Medulla oblongata (tissue), 1 donor: ENCODE measurements at regions not wholly inside any gene's neighbourhood (a gene's known extent, or its start where the extent isn't known, plus 50 kb on each side); places are given as distances from the start of the nearest gene placed in this dataset.
"Not testable (repeated sequence)": the region's sequence is repeated elsewhere in the genome, so short reads cannot be mapped to it uniquely, and the experiment has no call there.

Experiments used
- DNase-seq: peaks from one replicate; pipeline ENCODE4 v3.0.0-alpha.2; 2015; ENCODE audit errors: extremely low spot score

DNA sequence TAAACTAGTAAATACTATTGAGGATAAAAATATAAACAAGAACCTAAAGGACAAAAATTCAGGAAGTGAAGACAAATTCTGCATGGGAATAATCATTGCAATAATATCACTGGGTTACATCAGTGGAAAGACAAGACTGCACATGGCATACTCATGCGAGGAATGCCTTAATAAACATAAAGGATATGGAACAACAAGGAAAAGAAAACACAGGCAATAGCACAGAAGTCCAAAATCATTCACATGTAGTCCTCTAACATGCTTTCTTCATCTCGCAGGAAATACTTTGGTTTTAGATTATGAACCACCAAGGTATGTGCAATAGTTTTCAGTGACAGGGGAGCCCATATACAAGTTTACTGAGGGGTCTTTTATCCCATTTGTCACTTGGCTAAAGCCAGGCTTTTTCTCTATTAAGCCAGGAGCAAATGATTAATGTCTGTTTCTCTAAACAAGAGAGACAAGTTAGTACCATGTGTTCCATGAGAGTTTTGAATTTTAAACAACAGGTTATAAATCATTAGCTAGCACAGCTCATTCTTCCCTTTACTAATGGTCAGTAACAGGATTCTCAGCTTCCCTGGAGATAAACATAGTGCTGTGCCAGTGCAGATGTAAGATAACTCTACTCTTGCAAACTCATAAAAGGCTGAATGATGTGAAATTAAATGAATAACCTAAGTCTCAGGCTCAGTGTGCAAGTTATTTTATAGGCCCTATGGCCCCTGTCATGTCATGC lies 353.6 kb upstream of the FSIP2 start:
- DNase-seq: no peak

DNA sequence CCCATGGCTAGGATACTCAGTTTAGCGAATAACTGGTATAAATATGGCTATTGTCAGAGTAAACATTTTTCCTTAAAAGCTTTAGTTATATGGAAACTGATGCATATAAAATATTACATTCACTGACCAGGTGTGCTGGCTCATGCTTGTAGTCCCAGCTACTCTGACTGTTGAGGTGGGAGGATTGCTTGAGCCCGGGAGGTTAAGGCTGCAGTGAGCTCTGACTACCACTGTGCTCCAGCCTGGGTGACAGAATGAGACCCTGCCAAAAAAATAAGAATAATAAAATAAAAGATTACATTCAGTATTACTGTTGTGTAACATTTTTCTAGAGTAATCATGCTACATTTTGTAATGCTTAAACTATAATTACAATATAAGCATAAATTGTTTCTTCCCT lies 350.4 kb upstream of the FSIP2 start:
- DNase-seq: no peak

DNA sequence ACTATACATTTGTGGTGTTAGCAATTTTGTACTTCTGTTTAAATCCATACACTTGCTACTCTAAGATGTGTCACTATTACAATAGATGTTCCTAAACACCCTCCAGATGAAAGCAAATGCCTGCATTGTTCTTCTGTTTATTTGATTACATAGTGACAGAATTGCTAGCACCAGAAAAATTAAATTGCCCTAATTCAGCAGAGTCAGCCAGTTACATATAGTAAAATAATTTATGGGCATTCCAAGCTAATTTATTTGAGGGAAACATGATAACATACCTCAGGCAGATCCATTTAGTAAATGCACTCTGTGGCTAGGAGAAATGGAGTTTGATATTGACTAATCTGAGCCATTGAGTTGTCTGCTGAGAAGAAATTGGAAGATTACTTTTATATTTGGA lies 347.1 kb upstream of the FSIP2 start:
- DNase-seq: no peak

DNA sequence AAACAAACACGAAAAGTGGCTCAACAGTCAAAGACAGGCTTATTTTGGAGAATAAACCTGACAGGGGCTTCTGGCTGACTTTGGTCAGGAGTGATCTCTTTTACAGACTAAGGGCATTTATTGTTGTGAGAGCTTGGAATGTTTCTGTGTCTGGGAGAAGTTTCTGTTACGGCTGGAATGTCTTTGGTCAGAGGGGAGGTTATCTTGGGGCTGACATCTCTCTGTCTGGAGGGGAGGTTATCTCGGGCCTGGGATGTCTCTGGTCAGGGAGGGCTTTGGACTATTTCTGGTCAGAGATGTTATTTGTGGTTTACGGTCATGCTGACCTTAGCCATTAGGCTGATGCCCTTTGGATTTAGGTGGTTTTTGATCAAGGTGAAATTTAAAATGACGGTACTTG lies 345.5 kb upstream of the FSIP2 start:
- no peak for DNase-seq

DNA sequence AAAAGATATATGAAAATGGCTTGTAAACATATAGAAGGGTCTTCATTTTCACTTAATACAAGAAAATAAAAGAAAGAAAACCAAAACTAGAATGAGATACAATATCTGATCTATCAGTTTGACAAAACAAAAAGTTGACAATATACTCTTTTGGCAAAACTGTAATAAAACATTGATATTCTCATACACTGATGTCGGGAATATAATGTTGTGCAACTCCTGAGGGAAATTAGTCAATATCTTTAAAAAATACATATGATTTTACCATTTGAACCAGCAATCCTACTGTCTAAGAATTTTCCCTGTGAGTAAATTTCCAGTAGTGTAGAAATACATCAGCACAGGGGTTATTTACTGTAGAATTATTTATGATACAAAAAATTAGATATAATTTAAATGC lies 336.1 kb upstream of the FSIP2 start:
- DNase-seq: no peak

DNA sequence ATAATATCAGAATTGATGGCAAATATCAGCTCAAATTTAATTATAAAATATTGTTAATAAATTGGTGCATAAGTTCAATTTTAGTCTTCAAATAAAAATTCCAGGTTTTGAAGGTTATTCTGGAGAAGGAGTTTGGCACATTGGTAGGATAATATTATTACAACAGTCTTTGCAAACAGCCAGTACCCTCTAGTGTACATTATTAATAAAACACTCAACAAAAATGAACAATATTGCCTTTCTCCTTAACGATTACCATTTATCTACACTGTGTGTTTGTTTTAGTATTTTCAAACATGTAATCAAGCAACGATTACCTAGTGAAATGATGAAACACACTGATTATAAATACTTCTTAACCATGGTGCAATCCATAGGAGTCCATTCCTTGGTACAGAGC lies 334.0 kb upstream of the FSIP2 start:
- DNase-seq: no peak

DNA sequence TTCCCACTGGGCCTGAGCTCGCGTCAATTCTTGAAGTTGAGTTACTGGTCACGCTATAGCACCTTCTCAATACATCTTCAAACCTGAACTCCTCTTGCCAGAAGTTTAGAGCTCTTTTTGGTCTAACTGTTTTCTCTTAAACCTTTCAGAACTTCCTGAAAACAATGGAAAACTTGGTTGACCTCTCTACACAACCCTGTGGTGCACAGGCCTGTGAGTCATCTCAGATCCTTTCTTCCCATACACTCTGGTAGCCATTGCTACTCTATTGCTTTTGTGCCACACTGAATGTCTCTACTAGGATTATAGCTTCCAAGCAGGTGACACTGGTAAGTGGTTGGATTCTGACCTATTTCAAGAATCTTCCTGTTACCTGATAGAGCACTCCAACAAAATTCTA lies 321.5 kb upstream of the FSIP2 start:
- DNase-seq: no peak

DNA sequence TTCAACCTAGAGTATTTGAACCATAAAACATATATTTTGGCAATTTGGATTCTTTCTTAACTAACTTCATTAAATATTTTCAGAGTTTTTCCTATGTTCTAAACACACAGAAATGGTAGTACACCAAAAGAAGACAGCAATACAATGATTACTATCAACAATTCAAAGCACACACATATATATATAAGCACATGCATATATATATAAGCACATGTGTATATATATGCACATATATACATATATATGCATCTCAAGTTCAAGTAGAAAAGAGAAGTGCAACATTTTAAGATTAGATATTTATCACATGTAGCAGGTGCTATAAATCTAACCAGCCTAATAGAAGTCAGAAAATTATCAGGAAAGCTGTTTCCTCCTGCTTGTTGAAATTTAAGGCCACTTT lies 320.9 kb upstream of the FSIP2 start:
- no peak for DNase-seq

DNA sequence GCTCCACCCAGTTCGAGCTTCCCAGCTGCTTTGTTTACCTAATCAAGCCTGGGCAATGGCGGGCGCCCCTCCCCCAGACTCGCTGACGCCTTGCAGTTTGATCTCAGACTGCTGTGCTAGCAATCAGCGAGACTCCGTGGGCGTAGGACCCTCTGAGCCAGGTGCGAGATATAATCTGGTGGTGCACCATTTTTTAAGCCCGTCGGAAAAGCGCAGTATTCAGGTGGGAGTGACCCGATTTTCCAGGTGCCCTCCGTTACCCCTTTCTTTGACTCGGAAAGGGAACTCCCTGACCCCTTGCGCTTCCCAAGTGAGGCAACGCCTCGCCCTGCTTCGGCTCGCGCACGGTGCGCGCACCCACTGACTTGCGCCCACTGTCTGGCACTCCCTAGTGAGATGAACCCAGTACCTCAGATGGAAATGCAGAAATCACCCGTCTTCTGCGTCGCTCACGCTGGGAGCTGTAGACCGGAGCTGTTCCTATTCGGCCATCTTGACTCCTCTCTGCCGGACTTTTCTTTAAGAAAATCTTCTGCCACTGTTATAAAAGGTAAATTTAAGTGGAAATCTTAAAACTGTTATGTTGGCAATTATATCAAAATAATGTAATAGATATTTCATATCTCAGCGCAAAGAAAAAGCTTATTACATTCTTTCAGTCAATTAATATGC lies 313.5 kb upstream of the FSIP2 start:
- DNase-seq: not testable (repeated sequence)

DNA sequence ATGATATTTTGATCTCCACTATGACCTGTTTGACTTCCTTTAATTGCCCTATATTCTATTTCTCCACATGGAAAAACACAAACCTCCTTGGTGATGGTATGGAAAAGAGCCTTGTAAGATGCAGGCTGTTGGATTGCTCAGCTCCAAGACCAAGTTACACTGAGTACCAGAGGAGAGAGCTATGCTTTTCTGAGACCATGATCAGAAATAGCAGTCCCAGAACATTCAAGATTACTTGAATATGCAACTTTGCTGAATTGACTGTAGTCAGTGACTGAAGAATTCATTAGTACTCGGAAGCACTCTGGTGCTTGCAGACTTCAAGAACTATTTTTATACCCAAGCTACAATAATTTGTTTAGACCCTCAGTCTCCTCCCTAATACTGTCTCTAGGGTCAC lies 310.6 kb upstream of the FSIP2 start:
- no peak for DNase-seq

DNA sequence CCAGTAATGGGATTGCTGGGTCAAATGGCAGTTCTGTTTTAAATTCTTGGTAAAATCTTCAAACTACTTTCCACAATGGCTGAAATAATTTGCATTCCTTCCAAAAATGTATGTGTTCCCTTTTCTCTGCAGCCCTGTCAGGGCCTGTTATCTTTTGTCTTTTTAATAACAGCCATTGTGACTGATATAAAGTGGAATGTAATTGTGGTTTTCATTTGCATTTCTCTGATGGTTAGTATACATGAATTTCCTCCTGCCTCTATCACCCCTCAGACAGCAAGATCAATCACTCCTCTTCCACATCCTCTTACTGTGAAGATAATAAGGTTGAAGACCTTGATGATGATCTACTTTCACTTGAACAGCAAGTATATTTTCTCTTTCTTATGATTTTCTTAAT lies 304.8 kb upstream of the FSIP2 start:
- DNase-seq: no peak

DNA sequence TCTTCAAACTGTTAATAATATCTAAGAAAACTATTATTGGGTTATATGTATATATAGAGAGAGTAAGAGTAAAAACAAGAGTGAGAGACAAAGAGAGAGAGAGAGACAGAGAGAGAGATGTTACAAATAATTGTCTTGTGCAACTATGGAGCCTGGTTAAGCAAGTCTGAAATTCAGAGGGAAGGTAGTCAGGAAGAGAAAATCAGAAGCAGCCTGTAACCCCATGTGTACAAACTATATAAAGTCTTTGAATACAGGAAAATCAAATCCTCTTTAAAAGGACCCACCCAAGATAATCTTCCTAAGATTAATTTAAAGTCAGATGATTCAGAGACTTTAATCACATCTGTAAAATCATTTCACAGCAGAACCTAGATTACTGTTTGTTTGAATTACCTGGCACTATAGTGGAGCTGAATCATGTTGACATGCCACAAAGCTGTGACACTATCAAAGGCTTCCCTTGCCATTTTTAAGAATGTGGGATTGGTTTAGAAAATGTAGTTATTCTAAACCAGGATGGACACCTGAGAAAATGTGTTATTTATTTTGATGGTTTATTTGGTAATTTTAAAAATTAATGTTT lies 301.7 kb upstream of the FSIP2 start:
- no peak for DNase-seq

DNA sequence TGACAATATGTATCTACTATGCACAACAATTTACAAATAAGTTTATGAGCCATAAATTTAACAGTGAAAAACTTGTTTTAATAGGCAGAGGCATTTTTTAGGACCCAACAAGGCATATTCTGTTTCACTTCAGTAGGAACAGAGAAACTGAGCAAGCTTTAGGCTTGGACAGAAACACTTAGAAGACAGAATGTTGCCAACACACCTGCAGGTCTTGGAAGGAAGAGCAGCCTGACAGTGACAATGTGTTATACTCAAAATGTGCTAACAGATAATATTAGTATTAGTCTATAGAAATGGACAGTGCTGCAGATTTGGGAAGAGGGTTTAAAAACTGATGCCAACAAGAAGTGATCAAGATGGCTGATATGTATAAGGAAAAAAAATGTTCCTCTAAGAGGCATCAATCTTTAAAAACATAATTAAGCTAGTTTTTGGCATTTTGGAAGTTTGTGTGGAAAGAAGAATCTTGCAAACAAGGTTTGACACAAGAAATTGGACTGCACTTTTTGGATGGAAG lies 297.1 kb upstream of the FSIP2 start:
- no peak for DNase-seq

DNA sequence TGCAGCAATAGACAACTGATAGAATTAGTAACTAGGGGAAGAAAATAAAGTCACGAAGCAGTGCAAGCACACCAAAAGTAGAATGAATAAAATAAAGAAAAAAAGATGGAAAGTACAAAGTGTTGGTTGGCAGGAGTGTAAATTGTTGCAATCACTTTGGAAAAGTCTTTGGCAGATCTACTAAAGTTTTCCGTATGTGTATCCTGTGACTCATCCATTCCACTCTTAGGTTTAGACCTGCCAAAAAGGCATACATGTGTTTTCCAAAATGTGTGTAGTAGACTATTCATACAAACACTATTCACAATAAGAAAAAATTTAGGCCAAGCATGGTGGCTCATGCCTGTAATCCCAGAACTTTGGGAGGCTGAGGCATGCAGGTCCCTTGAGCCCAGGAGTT lies 282.1 kb upstream of the FSIP2 start:
- no peak for DNase-seq

DNA sequence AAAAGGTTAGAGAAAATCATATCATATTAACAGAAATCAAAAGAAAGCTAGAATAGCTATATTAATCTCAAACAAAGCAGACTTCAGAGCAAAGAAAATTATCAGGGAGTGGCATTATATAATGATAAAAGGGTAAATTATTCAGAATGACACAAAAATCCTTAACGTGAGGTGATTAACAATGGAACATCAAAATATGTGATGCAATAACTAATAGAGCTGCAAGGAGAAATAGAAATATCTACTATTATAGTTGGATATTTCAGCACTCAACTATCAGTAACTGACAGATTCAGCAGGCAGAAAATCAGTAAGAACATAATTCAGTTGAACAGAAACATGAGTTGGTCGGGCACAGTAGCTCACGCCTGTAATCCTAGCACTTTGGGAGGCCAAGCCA lies 275.1 kb upstream of the FSIP2 start:
- DNase-seq: no peak

DNA sequence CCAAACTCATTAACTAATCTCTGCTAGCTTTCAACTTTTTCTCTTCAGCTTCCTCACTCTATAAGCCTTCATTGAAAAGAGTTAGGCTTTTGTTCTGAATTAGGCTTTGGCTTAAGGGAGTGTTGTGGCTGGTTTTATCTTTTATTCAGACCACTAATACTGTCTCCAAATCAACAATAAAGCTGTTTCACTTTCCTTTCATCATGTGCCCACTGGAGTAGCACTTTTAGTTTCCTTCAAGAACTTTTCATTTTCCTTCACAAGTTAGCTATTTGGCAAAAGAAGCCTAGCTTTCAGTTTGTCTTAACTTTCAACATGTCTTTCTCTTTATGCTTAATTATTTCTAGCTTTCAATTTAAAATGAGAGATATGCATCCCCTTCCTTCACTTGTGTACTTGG lies 271.7 kb upstream of the FSIP2 start:
- no peak for DNase-seq

DNA sequence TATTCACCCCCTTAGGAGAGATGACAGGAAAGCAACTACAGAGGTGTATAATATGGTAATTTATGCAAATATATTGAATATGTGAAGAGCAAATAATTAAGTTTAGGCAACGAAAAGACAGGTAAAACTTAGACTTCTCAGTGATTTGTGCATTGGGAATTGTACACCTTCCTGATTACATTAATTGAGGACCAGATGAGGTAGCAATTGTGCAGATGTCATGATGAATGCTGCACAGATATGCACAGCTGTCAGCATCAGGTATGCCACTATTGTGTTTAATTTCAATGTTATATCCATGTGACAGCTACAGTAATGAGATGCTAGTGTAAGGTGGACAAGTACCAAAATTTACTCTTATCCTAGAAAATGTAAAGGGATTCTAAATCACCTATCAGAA lies 267.2 kb upstream of the FSIP2 start:
- no peak for DNase-seq

DNA sequence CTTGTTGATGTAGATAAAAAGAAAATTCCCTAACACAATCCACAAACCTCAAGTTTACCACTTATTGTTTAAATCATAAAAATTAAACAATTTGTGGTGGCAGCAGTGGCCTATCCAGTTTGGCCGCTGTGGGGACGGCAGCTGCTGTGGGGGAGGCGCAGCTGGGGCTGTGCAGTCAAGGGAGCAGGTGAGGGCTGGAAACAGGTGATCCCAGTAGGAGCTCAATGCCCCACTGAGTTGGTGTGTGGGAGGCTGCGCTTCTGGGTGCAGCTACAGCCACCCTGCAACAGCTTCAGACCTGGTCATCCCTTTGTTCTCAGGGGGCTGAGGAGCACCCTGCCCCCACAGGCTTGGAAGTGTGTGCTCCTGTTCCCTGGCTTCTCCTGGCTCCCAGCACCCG lies 266.0 kb upstream of the FSIP2 start:
- no peak for DNase-seq

DNA sequence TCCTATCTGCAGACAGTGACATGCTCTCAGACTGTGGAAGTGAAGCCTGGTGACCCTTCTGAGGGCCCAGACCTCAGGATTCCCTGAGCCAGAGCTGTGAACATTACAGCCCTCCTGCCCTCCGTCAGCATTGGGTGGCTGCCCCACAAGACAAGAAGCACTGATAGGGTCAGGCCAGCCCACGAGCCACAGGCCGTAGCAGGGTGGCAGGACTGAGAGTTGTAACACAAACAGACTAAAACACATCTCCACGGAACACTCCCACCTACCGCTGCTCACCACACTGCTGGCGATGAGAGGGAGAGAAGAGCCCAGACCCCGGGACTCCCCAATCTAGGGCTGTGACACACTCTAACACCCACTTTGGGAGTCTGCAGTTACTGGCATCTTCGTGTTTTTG lies 264.8 kb upstream of the FSIP2 start:
- no peak for DNase-seq

DNA sequence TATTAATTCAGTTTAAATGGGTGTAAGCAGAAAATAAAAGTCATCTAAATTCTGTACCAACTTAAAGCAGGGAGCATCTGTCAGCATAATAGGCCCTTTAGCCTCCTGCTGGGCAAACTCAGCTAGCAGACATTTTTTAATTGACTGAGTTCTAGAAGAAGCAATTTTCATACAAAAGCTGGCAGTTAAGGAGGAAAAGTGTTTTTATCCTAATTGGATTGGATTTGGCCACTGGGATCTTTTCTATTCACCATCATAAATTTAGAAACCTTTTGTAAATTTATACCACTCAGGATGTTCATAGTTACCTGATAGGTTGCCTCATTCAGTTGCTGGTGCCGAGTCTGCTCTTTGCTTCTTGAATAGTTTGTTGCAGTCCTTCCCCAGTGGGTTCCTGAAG lies 262.7 kb upstream of the FSIP2 start:
- no peak for DNase-seq

DNA sequence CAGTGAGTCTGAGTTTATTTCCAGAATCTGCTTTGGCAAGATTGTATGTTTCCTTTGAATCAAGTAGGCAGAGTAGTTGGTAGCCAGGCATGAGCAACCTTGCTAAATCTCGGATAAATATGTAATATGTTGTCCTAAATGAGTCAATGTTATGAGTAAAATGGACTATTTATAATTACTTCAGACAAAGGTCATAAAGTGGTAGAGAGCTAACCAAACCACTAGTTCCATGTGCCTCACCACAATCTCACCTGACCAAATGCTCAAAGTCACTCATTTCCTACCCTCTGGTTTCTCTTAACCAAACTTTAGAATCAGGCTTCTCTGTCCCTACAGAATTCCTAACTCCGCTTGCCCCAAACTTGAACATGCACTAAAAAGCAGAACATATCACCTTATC lies 261.2 kb upstream of the FSIP2 start:
- DNase-seq: no peak

DNA sequence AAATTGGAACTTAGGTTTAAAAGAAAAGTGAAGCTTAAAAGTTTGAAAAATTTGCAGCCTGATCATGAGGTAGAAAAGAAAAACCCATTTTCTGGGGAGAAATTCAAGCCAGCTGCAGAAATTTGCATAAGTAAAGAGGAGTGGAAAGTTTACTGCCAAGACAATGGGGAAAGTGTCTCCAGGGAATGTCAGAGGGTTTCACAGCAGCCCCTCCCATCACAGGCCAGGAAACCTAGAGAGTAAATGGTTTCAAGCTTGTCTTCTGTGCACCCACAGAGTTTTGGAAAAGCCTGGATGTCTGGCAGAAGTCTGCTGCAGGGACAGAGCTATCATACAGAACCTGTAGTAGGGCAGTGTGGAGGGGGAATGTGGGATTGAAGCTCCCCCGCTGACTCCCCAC lies 254.0 kb upstream of the FSIP2 start:
- DNase-seq: no peak

DNA sequence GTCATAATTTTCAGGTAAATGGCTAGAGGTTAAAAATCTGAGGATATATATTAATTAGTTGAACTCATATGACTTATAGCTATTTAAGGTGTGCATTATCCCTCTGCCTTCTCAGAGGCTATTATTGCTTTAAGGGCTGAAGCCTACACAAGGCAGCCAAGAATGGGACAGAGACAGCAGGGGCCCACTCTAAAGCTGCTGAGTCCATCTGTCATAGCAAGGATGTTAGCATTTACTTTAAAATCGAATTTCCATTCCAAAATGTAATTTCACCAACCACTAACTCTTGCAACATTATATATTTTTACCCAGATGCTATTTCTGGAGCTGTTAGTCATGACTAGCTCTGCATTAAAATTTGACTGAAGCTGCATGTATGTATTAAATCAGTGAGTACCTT lies 236.3 kb upstream of the FSIP2 start:
- DNase-seq: no peak
